GM23338 (cell line): ENCODE measurements at regions not wholly inside any gene's neighbourhood (a gene's known extent, or its start where the extent isn't known, plus 50 kb on each side); places are given as distances from the start of the nearest gene placed in this dataset.
A peak's percentile ranks its signal among the peaks of the same experiment; 100 is the strongest.

Experiments
- ATAC-seq: fragments of 200-7000 bp; cut with Tn5 transposase; 3 replicates; pipeline ENCODE4 v1.9.1; 2020
- DNase-seq: peaks from one replicate; pipeline ENCODE4 v3.0.0-alpha.2; 2015; ENCODE audit warnings: low spot score
- H2AFZ ChIP-seq: fragments of 200-600 bp; sonication (generic); 2 replicates; pipeline ENCODE4 v1.8.0; 2016; ENCODE audit warnings: antibody characterized with exemption, mild to moderate bottlenecking, moderate library complexity
- H3F3A ChIP-seq: fragments of 200-600 bp; sonication (generic); replicated peaks from 2 replicates; pipeline ENCODE4 v1.8.0; 2017; ENCODE audit warnings: antibody characterized with exemption, mixed run types, low read depth
- H3K27ac ChIP-seq: fragments of 200-600 bp; sonication (generic); 2 replicates; pipeline ENCODE4 v1.6.1; 2016; ENCODE audit warnings: low read depth
- H3K27me3 ChIP-seq: fragments of 200-600 bp; sonication (generic); 2 replicates; pipeline ENCODE4 v1.8.0; 2016; ENCODE audit warnings: mild to moderate bottlenecking, mixed run types, moderate library complexity; ENCODE audit not compliant: insufficient read depth
- H3K36me3 ChIP-seq: fragments of 200-600 bp; sonication (generic); 2 replicates; pipeline ENCODE4 v1.8.0; 2016; ENCODE audit warnings: mild to moderate bottlenecking; ENCODE audit not compliant: insufficient read depth
- H3K4me1 ChIP-seq: fragments of 200-600 bp; sonication (generic); 2 replicates; pipeline ENCODE4 v1.8.0; 2016; ENCODE audit warnings: mild to moderate bottlenecking, moderate library complexity; ENCODE audit not compliant: insufficient read depth
- H3K4me2 ChIP-seq: fragments of 200-600 bp; sonication (generic); 2 replicates; pipeline ENCODE4 v1.7.1; 2017; ENCODE audit warnings: mixed run types
- H3K4me3 ChIP-seq: fragments of 200-600 bp; sonication (generic); 2 replicates; pipeline ENCODE4 v1.6.1; 2016; ENCODE audit warnings: mixed run types
- H3K79me2 ChIP-seq: fragments of 200-600 bp; sonication (generic); replicated peaks from 2 replicates; pipeline ENCODE4 v1.8.0; 2017; ENCODE audit warnings: mild to moderate bottlenecking; ENCODE audit not compliant: insufficient read depth
- H3K9me2 ChIP-seq: fragments of 200-600 bp; sonication (generic); 2 replicates; pipeline ENCODE4 v1.8.0; 2017; ENCODE audit not compliant: insufficient read depth
- H4K20me1 ChIP-seq: fragments of 200-600 bp; sonication (generic); replicated peaks from 2 replicates; pipeline ENCODE4 v1.8.0; 2017; ENCODE audit warnings: mild to moderate bottlenecking; ENCODE audit not compliant: insufficient read depth
- H3K27ac Mint-ChIP-seq: 2 replicates; pipeline ENCODE4 v1.8.0; 2020; ENCODE audit warnings: inconsistent platforms, mild to moderate bottlenecking, moderate library complexity, mixed read lengths
- H3K27me3 Mint-ChIP-seq: 3 replicates; pipeline ENCODE4 v1.8.0; 2022; ENCODE audit warnings: low read depth, mild to moderate bottlenecking, moderate library complexity, mixed read lengths, inconsistent platforms; ENCODE audit not compliant: insufficient read depth, poor library complexity
- H3K36me3 Mint-ChIP-seq: 3 replicates; pipeline ENCODE4 v1.8.0; 2021; ENCODE audit warnings: low read depth, mild to moderate bottlenecking, inconsistent platforms, moderate library complexity, mixed read lengths
- H3K4me1 Mint-ChIP-seq: 3 replicates; pipeline ENCODE4 v1.8.0; 2020; ENCODE audit warnings: mild to moderate bottlenecking, inconsistent platforms, mixed read lengths
- H3K4me3 Mint-ChIP-seq: 3 replicates; pipeline ENCODE4 v1.8.0; 2021; ENCODE audit warnings: moderate library complexity, mild to moderate bottlenecking, inconsistent platforms, mixed read lengths
- H3K9me3 Mint-ChIP-seq: 3 replicates; pipeline ENCODE4 v1.8.0; 2020; ENCODE audit warnings: moderate library complexity, mild to moderate bottlenecking, inconsistent platforms, mixed read lengths
- CREB1 ChIP-seq: fragments of 250-450 bp; sonication (Bioruptor Pico); IDR thresholded peaks from 2 replicates; pipeline ENCODE4 v1.5.0; 2020; ENCODE audit warnings: low read depth, mild to moderate bottlenecking, moderate library complexity
- EZH2 ChIP-seq: fragments of 200-600 bp; sonication (generic); IDR thresholded peaks from one replicate; pipeline ENCODE4 v1.8.0; 2017; ENCODE audit warnings: antibody characterized with exemption, mild to moderate bottlenecking, low read depth; ENCODE audit not compliant: unreplicated experiment
- JUNB ChIP-seq: IDR thresholded peaks from one replicate; pipeline ENCODE4 v1.6.1; 2016; ENCODE audit warnings: antibody characterized with exemption; ENCODE audit not compliant: unreplicated experiment
- NANOG ChIP-seq: IDR thresholded peaks from 2 replicates; pipeline ENCODE4 v1.6.1; 2016; ENCODE audit warnings: antibody characterized with exemption, borderline replicate concordance
- STAT1 ChIP-seq: IDR thresholded peaks from one replicate; pipeline ENCODE4 v1.6.1; 2016; ENCODE audit warnings: antibody characterized with exemption; ENCODE audit not compliant: unreplicated experiment
- ZNF331 ChIP-seq: fragments of 250-450 bp; sonication (Bioruptor Pico); IDR thresholded peaks from 2 replicates; pipeline ENCODE4 v1.5.0; 2020; ENCODE audit warnings: low read depth, mild to moderate bottlenecking, moderate library complexity
- TF ChIP-seq, protein P1 (sequence below): IDR thresholded peaks from one replicate; pipeline ENCODE4 v1.6.1; 2018; ENCODE audit warnings: antibody characterized with exemption; ENCODE audit not compliant: unreplicated experiment
- TF ChIP-seq, protein P2 (sequence below), 2 experiments: fragments of 200-600 bp in 1 of 2; sonication (generic) in 1 of 2; conservative IDR thresholded peaks; 2 replicates each; pipeline versions ENCODE4 v1.5.1 to v1.6.1; 2016 to 2017; ENCODE audit warnings: antibody characterized with exemption in 2 of 2, low read depth in 2 of 2, mild to moderate bottlenecking in 2 of 2, moderate library complexity in 1 of 2
- TF ChIP-seq, protein P3 (sequence below): fragments of 250-450 bp; sonication (Bioruptor Pico); IDR thresholded peaks from 2 replicates; pipeline ENCODE4 v1.5.0; 2020; ENCODE audit warnings: mild to moderate bottlenecking, moderate library complexity

DNA sequence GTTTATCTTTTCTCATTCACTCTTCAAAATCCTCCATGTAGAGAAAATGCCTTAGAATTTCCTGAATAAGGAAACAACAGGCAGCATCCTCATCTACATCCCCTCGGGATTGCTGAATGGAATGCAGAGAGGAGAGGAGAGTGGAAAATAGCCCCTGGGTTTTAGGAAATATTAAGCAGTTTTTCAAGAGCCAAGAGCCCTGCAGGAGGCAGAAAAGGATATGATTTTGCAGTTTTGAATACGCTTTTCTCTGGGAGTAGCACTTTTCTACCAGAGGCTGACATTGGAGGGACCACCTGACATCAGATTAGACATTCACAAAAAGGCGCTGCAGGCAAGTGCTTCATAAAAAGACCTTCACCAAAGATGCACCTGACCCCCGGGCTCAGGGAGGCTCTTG lies 362.2 kb upstream of the SFSWAP start:
- no peak; the same call in 2 of the 3 replicates for ATAC-seq
- no peaks in the 10 kb centered on the region for H3K36me3 Mint-ChIP-seq
- H3K4me3 ChIP-seq = no peak overlapping the region
- H3K36me3 ChIP-seq = no peaks in the 10 kb centered on the region
- H3K27me3 Mint-ChIP-seq = peaks cover 8% of the 10 kb centered on the region
- H3K4me3 Mint-ChIP-seq = peak overlapping the region; percentile 3; the same call in 2 of the 3 replicates
- H3F3A ChIP-seq = peaks cover 6% of the 10 kb centered on the region
- H3K4me2 ChIP-seq = peak overlapping the region; percentile 34; the same call in 1 of the 2 replicates
- H3K27ac ChIP-seq = no peak overlapping the region
- H2AFZ ChIP-seq = no peak overlapping the region; the same call in 1 of the 2 replicates
- H3K4me1 Mint-ChIP-seq = peaks cover 32% of the 10 kb centered on the region
- DNase-seq = no peak
- H3K79me2 ChIP-seq = no peaks in the 10 kb centered on the region
- peak overlapping the region; percentile 13 for H3K27ac Mint-ChIP-seq
- no peaks in the 10 kb centered on the region for H4K20me1 ChIP-seq
- no peaks in the 10 kb centered on the region for H3K27me3 ChIP-seq
- peaks cover 22% of the 10 kb centered on the region; the same call in 1 of the 2 replicates for H3K4me1 ChIP-seq
- H3K9me3 Mint-ChIP-seq = no peaks in the 10 kb centered on the region; the same call in 1 of the 3 replicates
- no peak for TF ChIP-seq ZNF331 (CRISPR knock-in tag)
- no peak for TF ChIP-seq EZH2
- no peak for TF ChIP-seq CREB1 (CRISPR knock-in tag)
- H3K9me2 ChIP-seq = no peaks in the 10 kb centered on the region

DNA sequence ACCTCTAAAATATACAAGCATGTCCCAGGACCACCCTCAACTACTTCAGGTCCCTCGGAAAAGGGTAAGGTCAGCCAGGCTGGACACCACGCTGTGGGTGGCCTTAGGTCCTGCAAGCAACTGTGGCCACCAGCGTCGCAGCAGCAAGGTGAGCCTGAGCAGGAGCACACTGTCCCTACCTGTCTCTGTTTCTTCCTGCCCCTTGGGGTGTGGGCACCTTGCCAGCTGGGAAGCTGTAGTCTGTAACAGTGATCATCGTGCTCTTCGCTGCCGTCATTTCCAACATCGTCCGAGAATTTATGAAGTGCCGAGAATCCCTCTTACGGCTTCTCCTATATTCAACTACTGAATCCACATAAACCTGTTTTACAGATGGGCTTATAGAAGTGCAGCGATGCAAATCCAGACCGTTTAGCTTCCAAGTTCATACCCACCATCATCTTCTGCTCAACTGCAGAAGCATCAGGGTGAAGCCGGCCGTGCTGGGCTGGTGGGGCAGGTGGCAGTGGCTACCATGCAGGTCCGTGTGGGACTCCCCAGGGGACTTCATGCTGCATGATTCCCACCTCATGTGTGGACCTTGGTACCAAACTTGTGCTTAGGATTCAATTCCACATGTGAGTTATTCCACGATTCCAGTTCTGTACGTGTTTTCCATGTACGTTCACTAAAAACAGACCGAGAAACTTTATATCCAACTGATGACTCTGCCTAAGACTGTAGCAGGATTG lies 361.3 kb upstream of the SFSWAP start:
- Histone ChIP-seq H3K4me2 (no peak overlapping the region), H3K36me3 (no peaks in the 10 kb centered on the region), H3K4me3 (no peak overlapping the region), H3K79me2 (no peaks in the 10 kb centered on the region), H3K4me1 (peaks cover 22% of the 10 kb centered on the region; the same call in 1 of the 2 replicates), H3K27me3 (no peaks in the 10 kb centered on the region), H4K20me1 (no peaks in the 10 kb centered on the region), H3F3A (peaks cover 6% of the 10 kb centered on the region), H3K9me2 (no peaks in the 10 kb centered on the region), H3K27ac (no peak overlapping the region), H2AFZ (no peak overlapping the region)
- Mint-ChIP-seq H3K27me3 (peaks cover 10% of the 10 kb centered on the region), H3K36me3 (no peaks in the 10 kb centered on the region), H3K4me3 (no peak overlapping the region), H3K27ac (no peak overlapping the region), H3K4me1 (peaks cover 32% of the 10 kb centered on the region), H3K9me3 (no peaks in the 10 kb centered on the region; the same call in 1 of the 3 replicates)
- no peak for ATAC-seq
- DNase-seq = no peak
- TF ChIP-seq JUNB (no peak), NANOG (no peak), STAT1 (no peak), ZNF331 (CRISPR knock-in tag) (no peak)
- TF ChIP-seq, protein P1, sequence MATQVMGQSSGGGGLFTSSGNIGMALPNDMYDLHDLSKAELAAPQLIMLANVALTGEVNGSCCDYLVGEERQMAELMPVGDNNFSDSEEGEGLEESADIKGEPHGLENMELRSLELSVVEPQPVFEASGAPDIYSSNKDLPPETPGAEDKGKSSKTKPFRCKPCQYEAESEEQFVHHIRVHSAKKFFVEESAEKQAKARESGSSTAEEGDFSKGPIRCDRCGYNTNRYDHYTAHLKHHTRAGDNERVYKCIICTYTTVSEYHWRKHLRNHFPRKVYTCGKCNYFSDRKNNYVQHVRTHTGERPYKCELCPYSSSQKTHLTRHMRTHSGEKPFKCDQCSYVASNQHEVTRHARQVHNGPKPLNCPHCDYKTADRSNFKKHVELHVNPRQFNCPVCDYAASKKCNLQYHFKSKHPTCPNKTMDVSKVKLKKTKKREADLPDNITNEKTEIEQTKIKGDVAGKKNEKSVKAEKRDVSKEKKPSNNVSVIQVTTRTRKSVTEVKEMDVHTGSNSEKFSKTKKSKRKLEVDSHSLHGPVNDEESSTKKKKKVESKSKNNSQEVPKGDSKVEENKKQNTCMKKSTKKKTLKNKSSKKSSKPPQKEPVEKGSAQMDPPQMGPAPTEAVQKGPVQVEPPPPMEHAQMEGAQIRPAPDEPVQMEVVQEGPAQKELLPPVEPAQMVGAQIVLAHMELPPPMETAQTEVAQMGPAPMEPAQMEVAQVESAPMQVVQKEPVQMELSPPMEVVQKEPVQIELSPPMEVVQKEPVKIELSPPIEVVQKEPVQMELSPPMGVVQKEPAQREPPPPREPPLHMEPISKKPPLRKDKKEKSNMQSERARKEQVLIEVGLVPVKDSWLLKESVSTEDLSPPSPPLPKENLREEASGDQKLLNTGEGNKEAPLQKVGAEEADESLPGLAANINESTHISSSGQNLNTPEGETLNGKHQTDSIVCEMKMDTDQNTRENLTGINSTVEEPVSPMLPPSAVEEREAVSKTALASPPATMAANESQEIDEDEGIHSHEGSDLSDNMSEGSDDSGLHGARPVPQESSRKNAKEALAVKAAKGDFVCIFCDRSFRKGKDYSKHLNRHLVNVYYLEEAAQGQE = no peak
- TF ChIP-seq, protein P2, sequence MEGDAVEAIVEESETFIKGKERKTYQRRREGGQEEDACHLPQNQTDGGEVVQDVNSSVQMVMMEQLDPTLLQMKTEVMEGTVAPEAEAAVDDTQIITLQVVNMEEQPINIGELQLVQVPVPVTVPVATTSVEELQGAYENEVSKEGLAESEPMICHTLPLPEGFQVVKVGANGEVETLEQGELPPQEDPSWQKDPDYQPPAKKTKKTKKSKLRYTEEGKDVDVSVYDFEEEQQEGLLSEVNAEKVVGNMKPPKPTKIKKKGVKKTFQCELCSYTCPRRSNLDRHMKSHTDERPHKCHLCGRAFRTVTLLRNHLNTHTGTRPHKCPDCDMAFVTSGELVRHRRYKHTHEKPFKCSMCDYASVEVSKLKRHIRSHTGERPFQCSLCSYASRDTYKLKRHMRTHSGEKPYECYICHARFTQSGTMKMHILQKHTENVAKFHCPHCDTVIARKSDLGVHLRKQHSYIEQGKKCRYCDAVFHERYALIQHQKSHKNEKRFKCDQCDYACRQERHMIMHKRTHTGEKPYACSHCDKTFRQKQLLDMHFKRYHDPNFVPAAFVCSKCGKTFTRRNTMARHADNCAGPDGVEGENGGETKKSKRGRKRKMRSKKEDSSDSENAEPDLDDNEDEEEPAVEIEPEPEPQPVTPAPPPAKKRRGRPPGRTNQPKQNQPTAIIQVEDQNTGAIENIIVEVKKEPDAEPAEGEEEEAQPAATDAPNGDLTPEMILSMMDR (conservative IDR thresholded peaks at IDR 0.05; ENCODE audit: low read depth in 2 of 2) = no peak
- TF ChIP-seq, protein P3, sequence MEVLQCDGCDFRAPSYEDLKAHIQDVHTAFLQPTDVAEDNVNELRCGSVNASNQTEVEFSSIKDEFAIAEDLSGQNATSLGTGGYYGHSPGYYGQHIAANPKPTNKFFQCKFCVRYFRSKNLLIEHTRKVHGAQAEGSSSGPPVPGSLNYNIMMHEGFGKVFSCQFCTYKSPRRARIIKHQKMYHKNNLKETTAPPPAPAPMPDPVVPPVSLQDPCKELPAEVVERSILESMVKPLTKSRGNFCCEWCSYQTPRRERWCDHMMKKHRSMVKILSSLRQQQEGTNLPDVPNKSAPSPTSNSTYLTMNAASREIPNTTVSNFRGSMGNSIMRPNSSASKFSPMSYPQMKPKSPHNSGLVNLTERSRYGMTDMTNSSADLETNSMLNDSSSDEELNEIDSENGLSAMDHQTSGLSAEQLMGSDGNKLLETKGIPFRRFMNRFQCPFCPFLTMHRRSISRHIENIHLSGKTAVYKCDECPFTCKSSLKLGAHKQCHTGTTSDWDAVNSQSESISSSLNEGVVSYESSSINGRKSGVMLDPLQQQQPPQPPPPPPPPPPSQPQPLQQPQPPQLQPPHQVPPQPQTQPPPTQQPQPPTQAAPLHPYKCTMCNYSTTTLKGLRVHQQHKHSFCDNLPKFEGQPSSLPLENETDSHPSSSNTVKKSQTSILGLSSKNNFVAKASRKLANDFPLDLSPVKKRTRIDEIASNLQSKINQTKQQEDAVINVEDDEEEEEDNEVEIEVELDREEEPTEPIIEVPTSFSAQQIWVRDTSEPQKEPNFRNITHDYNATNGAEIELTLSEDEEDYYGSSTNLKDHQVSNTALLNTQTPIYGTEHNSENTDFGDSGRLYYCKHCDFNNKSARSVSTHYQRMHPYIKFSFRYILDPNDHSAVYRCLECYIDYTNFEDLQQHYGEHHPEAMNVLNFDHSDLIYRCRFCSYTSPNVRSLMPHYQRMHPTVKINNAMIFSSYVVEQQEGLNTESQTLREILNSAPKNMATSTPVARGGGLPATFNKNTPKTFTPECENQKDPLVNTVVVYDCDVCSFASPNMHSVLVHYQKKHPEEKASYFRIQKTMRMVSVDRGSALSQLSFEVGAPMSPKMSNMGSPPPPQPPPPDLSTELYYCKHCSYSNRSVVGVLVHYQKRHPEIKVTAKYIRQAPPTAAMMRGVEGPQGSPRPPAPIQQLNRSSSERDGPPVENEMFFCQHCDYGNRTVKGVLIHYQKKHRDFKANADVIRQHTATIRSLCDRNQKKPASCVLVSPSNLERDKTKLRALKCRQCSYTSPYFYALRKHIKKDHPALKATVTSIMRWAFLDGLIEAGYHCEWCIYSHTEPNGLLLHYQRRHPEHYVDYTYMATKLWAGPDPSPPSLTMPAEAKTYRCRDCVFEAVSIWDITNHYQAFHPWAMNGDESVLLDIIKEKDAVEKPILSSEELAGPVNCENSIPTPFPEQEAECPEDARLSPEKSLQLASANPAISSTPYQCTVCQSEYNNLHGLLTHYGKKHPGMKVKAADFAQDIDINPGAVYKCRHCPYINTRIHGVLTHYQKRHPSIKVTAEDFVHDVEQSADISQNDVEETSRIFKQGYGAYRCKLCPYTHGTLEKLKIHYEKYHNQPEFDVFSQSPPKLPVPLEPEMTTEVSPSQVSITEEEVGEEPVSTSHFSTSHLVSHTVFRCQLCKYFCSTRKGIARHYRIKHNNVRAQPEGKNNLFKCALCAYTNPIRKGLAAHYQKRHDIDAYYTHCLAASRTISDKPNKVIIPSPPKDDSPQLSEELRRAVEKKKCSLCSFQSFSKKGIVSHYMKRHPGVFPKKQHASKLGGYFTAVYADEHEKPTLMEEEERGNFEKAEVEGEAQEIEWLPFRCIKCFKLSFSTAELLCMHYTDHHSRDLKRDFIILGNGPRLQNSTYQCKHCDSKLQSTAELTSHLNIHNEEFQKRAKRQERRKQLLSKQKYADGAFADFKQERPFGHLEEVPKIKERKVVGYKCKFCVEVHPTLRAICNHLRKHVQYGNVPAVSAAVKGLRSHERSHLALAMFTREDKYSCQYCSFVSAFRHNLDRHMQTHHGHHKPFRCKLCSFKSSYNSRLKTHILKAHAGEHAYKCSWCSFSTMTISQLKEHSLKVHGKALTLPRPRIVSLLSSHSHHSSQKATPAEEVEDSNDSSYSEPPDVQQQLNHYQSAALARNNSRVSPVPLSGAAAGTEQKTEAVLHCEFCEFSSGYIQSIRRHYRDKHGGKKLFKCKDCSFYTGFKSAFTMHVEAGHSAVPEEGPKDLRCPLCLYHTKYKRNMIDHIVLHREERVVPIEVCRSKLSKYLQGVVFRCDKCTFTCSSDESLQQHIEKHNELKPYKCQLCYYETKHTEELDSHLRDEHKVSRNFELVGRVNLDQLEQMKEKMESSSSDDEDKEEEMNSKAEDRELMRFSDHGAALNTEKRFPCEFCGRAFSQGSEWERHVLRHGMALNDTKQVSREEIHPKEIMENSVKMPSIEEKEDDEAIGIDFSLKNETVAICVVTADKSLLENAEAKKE (CRISPR knock-in tag) = no peak
